Endodermal cell (in vitro differentiated cells): ENCODE measurements at regions not wholly inside any gene's neighbourhood (a gene's known extent, or its start where the extent isn't known, plus 50 kb on each side); places are given as distances from the start of the nearest gene placed in this dataset.

Experiments used
- DNase-seq: peaks from one replicate; pipeline ENCODE4 v3.0.0-alpha.2; 2017
- H3K27ac ChIP-seq: 2 replicates; pipeline ENCODE4 v1.5.1; 2013; ENCODE audit warnings: mild to moderate bottlenecking, low read depth, low read length, moderate library complexity
- H3K27me3 ChIP-seq: 2 replicates; pipeline ENCODE4 v1.6.1; 2013; ENCODE audit warnings: mild to moderate bottlenecking, low read length, moderate library complexity; ENCODE audit not compliant: insufficient read depth, control insufficient read depth, poor library complexity, severe bottlenecking
- H3K36me3 ChIP-seq: 2 replicates; pipeline ENCODE4 v1.7.0; 2013; ENCODE audit warnings: mild to moderate bottlenecking, low read length, moderate library complexity; ENCODE audit not compliant: control insufficient read depth, insufficient read depth
- H3K4me1 ChIP-seq: one replicate; pipeline ENCODE4 v1.7.0; 2013; ENCODE audit warnings: low read length; ENCODE audit not compliant: control insufficient read depth, insufficient read depth
- H3K4me3 ChIP-seq: 2 replicates; pipeline ENCODE4 v1.5.1; 2013; ENCODE audit warnings: mild to moderate bottlenecking, low read length, moderate library complexity
- H3K9ac ChIP-seq: 2 replicates; pipeline ENCODE4 v1.6.1; 2013; ENCODE audit warnings: mild to moderate bottlenecking, low read length, moderate library complexity; ENCODE audit not compliant: poor library complexity, severe bottlenecking; ENCODE audit errors: extremely low read depth
- H3K9me3 ChIP-seq: 2 replicates; pipeline ENCODE4 v1.6.1; 2013; ENCODE audit warnings: mild to moderate bottlenecking, low read length, moderate library complexity; ENCODE audit not compliant: control insufficient read depth
- H3K27ac Mint-ChIP-seq: 2 replicates; pipeline ENCODE4 v1.8.0; 2020; ENCODE audit warnings: mixed read lengths
- H3K27me3 Mint-ChIP-seq: 2 replicates; pipeline ENCODE4 v1.8.0; 2021; ENCODE audit warnings: mild to moderate bottlenecking, mixed read lengths; ENCODE audit not compliant: insufficient read depth
- H3K36me3 Mint-ChIP-seq: 2 replicates; pipeline ENCODE4 v1.8.0; 2020; ENCODE audit warnings: low read depth, mixed read lengths
- H3K4me1 Mint-ChIP-seq: 2 replicates; pipeline ENCODE4 v1.8.0; 2020; ENCODE audit warnings: mixed read lengths
- H3K4me3 Mint-ChIP-seq: 2 replicates; pipeline ENCODE4 v1.8.0; 2020; ENCODE audit warnings: mild to moderate bottlenecking, moderate library complexity, mixed read lengths
- H3K9me3 Mint-ChIP-seq: 2 replicates; pipeline ENCODE4 v1.8.0; 2020; ENCODE audit warnings: mild to moderate bottlenecking, mixed read lengths
- WGBS, 2 experiments: methylation state at CpG; one replicate each; pipeline versions ENCODE4 v1.1.5 to v1.1.7; 2013; ENCODE audit warnings: missing lambda C conversion rate in 2 of 2, mixed read lengths in 1 of 2; ENCODE audit not compliant: insufficient coverage in 1 of 2, insufficient read length in 1 of 2; 5-methylcytosine and 5-hydroxymethylcytosine counted together
- TF ChIP-seq, protein P1 (sequence below): fragments of 200-600 bp; sonication (generic); conservative IDR thresholded peaks from 2 replicates; pipeline ENCODE4 v1.5.0; 2021; ENCODE audit warnings: antibody characterized with exemption, mild to moderate bottlenecking

DNA sequence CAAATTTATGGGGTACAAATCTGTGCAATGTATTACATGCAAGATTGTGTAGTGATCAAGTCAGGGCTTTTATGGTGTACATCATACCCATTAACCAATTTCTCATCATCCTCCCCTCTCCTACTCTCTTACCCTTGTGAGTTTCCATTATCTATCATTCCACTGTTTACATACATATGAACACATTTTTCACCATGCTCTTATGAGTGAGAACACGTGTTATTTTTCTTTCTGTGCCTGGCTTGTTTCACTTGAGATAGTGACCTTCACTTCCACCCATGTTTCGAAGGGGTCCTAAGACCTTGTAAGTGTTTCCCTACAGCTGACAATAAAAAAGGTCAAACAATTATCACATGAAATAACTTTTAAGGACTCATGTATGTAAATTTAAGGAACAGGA, 281.7 kb upstream of the CD180 start:
- no peaks in the 10 kb centered on the region for H3K9me3 Mint-ChIP-seq
- TF ChIP-seq, protein P1, sequence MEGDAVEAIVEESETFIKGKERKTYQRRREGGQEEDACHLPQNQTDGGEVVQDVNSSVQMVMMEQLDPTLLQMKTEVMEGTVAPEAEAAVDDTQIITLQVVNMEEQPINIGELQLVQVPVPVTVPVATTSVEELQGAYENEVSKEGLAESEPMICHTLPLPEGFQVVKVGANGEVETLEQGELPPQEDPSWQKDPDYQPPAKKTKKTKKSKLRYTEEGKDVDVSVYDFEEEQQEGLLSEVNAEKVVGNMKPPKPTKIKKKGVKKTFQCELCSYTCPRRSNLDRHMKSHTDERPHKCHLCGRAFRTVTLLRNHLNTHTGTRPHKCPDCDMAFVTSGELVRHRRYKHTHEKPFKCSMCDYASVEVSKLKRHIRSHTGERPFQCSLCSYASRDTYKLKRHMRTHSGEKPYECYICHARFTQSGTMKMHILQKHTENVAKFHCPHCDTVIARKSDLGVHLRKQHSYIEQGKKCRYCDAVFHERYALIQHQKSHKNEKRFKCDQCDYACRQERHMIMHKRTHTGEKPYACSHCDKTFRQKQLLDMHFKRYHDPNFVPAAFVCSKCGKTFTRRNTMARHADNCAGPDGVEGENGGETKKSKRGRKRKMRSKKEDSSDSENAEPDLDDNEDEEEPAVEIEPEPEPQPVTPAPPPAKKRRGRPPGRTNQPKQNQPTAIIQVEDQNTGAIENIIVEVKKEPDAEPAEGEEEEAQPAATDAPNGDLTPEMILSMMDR = no peak
- no peak overlapping the region for H3K4me3 Mint-ChIP-seq
- Histone ChIP-seq H3K36me3 (no peaks in the 10 kb centered on the region), H3K27ac (no peak overlapping the region), H3K27me3 (no peaks in the 10 kb centered on the region), H3K9me3 (no peaks in the 10 kb centered on the region), H3K4me1 (peaks cover 2% of the 10 kb centered on the region), H3K9ac (no peak overlapping the region), H3K4me3 (no peak overlapping the region)
- no peaks in the 10 kb centered on the region for H3K36me3 Mint-ChIP-seq
- WGBS, 2 experiments = 83 to 89% methylated on average over 1 to 2 of the region's 2 CpGs
- H3K27ac Mint-ChIP-seq = no peak overlapping the region
- no peaks in the 10 kb centered on the region for H3K27me3 Mint-ChIP-seq
- no peaks in the 10 kb centered on the region for H3K4me1 Mint-ChIP-seq
- no peak for DNase-seq

DNA sequence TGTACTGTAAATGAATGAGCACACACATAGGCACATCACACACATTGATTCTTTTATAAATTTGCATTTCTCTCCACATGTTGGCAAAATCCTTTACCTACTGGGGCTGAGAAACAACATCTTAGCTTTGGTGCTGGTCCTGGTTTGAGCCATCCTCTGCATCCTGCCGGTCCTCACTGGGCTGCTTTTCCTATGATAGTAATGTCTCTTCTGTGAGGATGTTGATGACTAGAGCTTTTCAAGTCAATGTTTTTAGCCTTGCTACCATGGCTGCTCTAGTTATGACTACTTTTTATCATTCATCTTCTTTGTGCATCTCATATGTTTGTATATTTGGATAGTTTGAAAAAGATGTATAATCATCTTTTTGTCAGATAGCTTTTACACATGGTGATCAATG, 280.4 kb upstream of the CD180 start:
- no peak overlapping the region for H3K4me3 ChIP-seq
- Mint-ChIP-seq H3K27me3 (no peaks in the 10 kb centered on the region), H3K4me1 (no peaks in the 10 kb centered on the region), H3K36me3 (no peaks in the 10 kb centered on the region), H3K4me3 (no peak overlapping the region), H3K9me3 (no peaks in the 10 kb centered on the region), H3K27ac (no peak overlapping the region)
- no peaks in the 10 kb centered on the region for H3K9me3 ChIP-seq
- TF ChIP-seq, protein P1 = no peak
- no peaks in the 10 kb centered on the region for H3K27me3 ChIP-seq
- 80 to 94% methylated on average over 1 of the region's 1 CpG for WGBS, 2 experiments
- no peaks in the 10 kb centered on the region for H3K36me3 ChIP-seq
- H3K4me1 ChIP-seq = no peaks in the 10 kb centered on the region
- no peak overlapping the region for H3K9ac ChIP-seq
- no peak overlapping the region for H3K27ac ChIP-seq
- DNase-seq = no peak

DNA sequence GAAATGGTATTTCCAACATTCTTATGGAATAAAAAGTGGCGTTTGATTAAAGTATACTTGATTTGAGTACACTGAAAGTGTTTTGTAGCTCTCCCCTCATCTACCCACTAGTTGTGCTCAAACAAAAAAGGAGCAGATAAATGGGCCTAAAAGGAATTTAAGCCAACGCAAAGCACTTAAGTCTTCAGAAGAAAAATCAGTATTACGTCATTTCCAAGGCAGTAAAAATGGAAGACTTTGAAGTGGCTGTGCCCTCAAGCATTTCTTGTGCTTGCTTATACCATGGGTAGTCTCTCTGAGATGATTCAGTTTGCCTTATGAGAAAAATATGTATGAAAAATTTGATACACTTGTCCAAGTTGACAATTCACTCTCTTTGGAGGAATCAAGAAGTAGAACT, 279.9 kb upstream of the CD180 start:
- H3K36me3 ChIP-seq = no peaks in the 10 kb centered on the region
- Mint-ChIP-seq H3K27ac (no peak overlapping the region), H3K36me3 (no peaks in the 10 kb centered on the region), H3K9me3 (no peaks in the 10 kb centered on the region), H3K4me3 (no peak overlapping the region), H3K4me1 (no peaks in the 10 kb centered on the region), H3K27me3 (no peaks in the 10 kb centered on the region)
- H3K4me3 ChIP-seq = no peak overlapping the region
- H3K4me1 ChIP-seq = no peaks in the 10 kb centered on the region
- TF ChIP-seq, protein P1 = no peak
- no peak overlapping the region for H3K9ac ChIP-seq
- no peaks in the 10 kb centered on the region for H3K27me3 ChIP-seq
- DNase-seq = no peak
- WGBS, 2 experiments = 92 to 100% methylated on average over 2 to 3 of the region's 3 CpGs
- H3K27ac ChIP-seq = no peak overlapping the region
- H3K9me3 ChIP-seq = no peaks in the 10 kb centered on the region
